Fibroblast of lung (primary cell): ENCODE measurements at regions not wholly inside any gene's neighbourhood (a gene's known extent, or its start where the extent isn't known, plus 50 kb on each side); places are given as distances from the start of the nearest gene placed in this dataset.

Source experiments
- DNase-seq, 2 donors: peaks; one replicate each; pipeline versions ENCODE4 v3.0.0 to v3.0.0-alpha.2; 2010; ENCODE audit warnings: low read depth in 2 of 2
- H2AFZ ChIP-seq: 2 replicates; pipeline ENCODE4 v1.5.1; 2012; ENCODE audit warnings: low read length, control low read depth, inconsistent platforms
- H3K27ac ChIP-seq: 2 replicates; pipeline ENCODE4 v1.5.1; 2011; ENCODE audit warnings: low read length, control low read depth; ENCODE audit not compliant: insufficient read depth
- H3K27me3 ChIP-seq: 2 replicates; pipeline ENCODE4 v1.5.1; 2011; ENCODE audit warnings: mild to moderate bottlenecking, low read length; ENCODE audit not compliant: control insufficient read depth, insufficient read depth
- H3K36me3 ChIP-seq: 2 replicates; pipeline ENCODE4 v1.5.1; 2011; ENCODE audit warnings: low read length; ENCODE audit not compliant: control insufficient read depth, insufficient read depth
- H3K4me1 ChIP-seq: 2 replicates; pipeline ENCODE4 v1.5.1; 2011; ENCODE audit warnings: low read length; ENCODE audit not compliant: control insufficient read depth, insufficient read depth; ENCODE audit errors: extremely low read depth
- H3K4me2 ChIP-seq: 2 replicates; pipeline ENCODE4 v1.5.1; 2011; ENCODE audit warnings: low read length, control low read depth; ENCODE audit not compliant: insufficient read depth; ENCODE audit errors: extremely low read depth
- H3K4me3 ChIP-seq, 4 experiments: fragments of 200-600 bp in 1 of 4; sonication (generic) in 1 of 4; replicated peaks in 1 of 4; 2 replicates each; pipeline ENCODE4 v1.5.1; 2011 to 2016; ENCODE audit warnings: low read length in 4 of 4, low read depth in 3 of 4, mild to moderate bottlenecking in 3 of 4, control low read depth in 2 of 4, inconsistent platforms in 1 of 4, mixed read lengths in 1 of 4; ENCODE audit not compliant: insufficient read depth in 1 of 4; ENCODE audit errors: control extremely low read depth in 1 of 4
- H3K79me2 ChIP-seq: 2 replicates; pipeline ENCODE4 v1.5.1; 2012; ENCODE audit warnings: mild to moderate bottlenecking, low read length, inconsistent platforms; ENCODE audit not compliant: control insufficient read depth, insufficient read depth
- H3K9ac ChIP-seq: 2 replicates; pipeline ENCODE4 v1.5.1; 2011; ENCODE audit warnings: mild to moderate bottlenecking, low read length, control low read depth; ENCODE audit not compliant: insufficient read depth
- H3K9me3 ChIP-seq: 2 replicates; pipeline ENCODE4 v1.5.1; 2012; ENCODE audit warnings: low read depth, low read length; ENCODE audit not compliant: control insufficient read depth, insufficient read depth
- H4K20me1 ChIP-seq: 2 replicates; pipeline ENCODE4 v1.5.1; 2011; ENCODE audit warnings: low read length; ENCODE audit not compliant: control insufficient read depth, insufficient read depth; ENCODE audit errors: extremely low read depth
- CTCF ChIP-seq, 2 donors: IDR thresholded peaks in 1 of 2; conservative IDR thresholded peaks in 1 of 2; 1 replicate in 1 of 2; 2 replicates in 1 of 2; pipeline ENCODE4 v1.5.1; 2011 to 2012; ENCODE audit warnings: low read length in 2 of 2, control low read depth in 1 of 2, inconsistent platforms in 1 of 2, low read depth in 1 of 2, mild to moderate bottlenecking in 1 of 2
- EZH2 ChIP-seq: IDR thresholded peaks from 2 replicates; pipeline ENCODE4 v1.5.1; 2012; ENCODE audit warnings: low read length, control low read depth, mild to moderate bottlenecking; ENCODE audit errors: missing control alignments

GRCh38 chr6:165814679-165815078 lies 151.6 kb upstream of the PDE10A start:
- no peak for DNase-seq
- H3K4me2 ChIP-seq: no peak overlapping the region
- no peaks in the 10 kb centered on the region for H3K36me3 ChIP-seq
- no peaks in the 10 kb centered on the region for H3K4me1 ChIP-seq
- no peak overlapping the region for H3K4me3 ChIP-seq
- H3K79me2 ChIP-seq: no peaks in the 10 kb centered on the region
- no peak overlapping the region for H3K27ac ChIP-seq
- no peak overlapping the region for H3K9ac ChIP-seq
- no peaks in the 10 kb centered on the region for H3K27me3 ChIP-seq
- TF ChIP-seq CTCF (conservative IDR thresholded peaks at IDR 0.05 in 1 of 2, IDR thresholded peaks at IDR 0.05 in 1 of 2; ENCODE audit: low read depth in 1 of 2, low read length in 2 of 2) (no peak), EZH2 (no peak)
- no peak overlapping the region for H2AFZ ChIP-seq
- no peaks in the 10 kb centered on the region for H3K9me3 ChIP-seq
- H4K20me1 ChIP-seq: no peaks in the 10 kb centered on the region

- Histone ChIP-seq H4K20me1 (no peaks in the 10 kb centered on the region), H3K27ac (no peak overlapping the region), H3K9me3 (no peaks in the 10 kb centered on the region), H3K27me3 (no peaks in the 10 kb centered on the region), H3K36me3 (no peaks in the 10 kb centered on the region), H3K9ac (no peak overlapping the region), H3K79me2 (no peaks in the 10 kb centered on the region), H3K4me2 (no peak overlapping the region), H2AFZ (no peak overlapping the region), H3K4me3 (no peak overlapping the region), H3K4me1 (no peaks in the 10 kb centered on the region)
- no peak for DNase-seq
- TF ChIP-seq CTCF (conservative IDR thresholded peaks at IDR 0.05 in 1 of 2, IDR thresholded peaks at IDR 0.05 in 1 of 2; ENCODE audit: low read depth in 1 of 2, low read length in 2 of 2) (no peak), EZH2 (no peak)
These were observed 148.5 kb upstream of the PDE10A start for GRCh38 chr6:165811512-165811911.

GRCh38 chr6:165808021-165808420 lies 145.0 kb upstream of the PDE10A start:
- no peak for DNase-seq
- Histone ChIP-seq H3K36me3 (no peaks in the 10 kb centered on the region), H3K79me2 (no peaks in the 10 kb centered on the region), H3K4me2 (no peak overlapping the region), H2AFZ (no peak overlapping the region), H4K20me1 (no peaks in the 10 kb centered on the region), H3K9ac (no peak overlapping the region), H3K9me3 (no peaks in the 10 kb centered on the region), H3K4me1 (no peaks in the 10 kb centered on the region), H3K27ac (no peak overlapping the region), H3K4me3 (no peak overlapping the region), H3K27me3 (no peaks in the 10 kb centered on the region)
- TF ChIP-seq CTCF (conservative IDR thresholded peaks at IDR 0.05 in 1 of 2, IDR thresholded peaks at IDR 0.05 in 1 of 2; ENCODE audit: low read depth in 1 of 2, low read length in 2 of 2) (no peak), EZH2 (no peak)
